ENCODE measurements at regions not wholly inside any gene's neighbourhood (a gene's known extent, or its start where the extent isn't known, plus 50 kb on each side); places are given as distances from the start of the nearest gene placed in this dataset.

DNA sequence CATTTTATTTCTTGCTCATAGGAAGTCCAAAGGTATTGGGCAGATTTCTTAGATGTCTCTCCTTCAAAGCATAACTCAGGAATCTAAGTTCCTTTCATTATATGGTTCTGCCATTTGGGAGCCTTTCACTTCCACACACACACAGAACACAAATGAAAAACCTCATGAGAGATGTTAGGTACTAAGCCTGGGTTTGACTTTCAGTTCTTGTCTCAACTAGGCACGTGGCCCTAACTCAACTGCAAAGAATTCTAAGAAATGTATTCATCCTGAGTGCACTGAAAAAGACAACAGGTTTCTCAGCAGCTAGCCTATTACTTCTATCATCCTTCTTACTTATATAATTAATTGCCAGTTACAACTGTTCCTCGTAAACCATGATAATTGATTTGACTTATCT, 190.0 kb upstream of the SAMSN1 start:
- intact Hi-C loops (cut with micrococcal nuclease), result loop anchor here (2.0 to 5.0 kb wide), 6 partner anchors 36 to 354 kb away; partner anchors contain the start of genes HSPA13 and SAMSN1

DNA sequence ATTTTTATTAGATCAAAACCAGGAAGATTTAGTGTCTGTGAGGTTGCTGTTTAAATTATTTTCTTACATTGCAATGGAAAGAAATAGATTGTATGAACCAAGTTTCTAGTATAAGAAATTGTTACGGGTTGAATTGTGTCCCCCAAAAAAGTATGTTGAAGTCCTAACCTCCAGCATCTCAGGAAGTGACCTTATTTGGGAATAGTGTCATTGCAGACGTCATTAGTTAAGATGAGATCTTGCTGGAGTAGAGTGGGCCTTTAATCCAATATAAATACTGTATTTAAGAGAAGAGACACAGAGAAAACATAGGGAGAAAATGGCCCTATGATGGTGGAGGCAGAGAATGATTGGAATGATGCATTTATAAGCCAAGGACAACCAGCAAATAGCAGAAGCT, 188.7 kb upstream of the SAMSN1 start:
- intact Hi-C loops (cut with micrococcal nuclease), result loop anchor here (5.0 kb wide), 5 partner anchors 37 to 353 kb away; partner anchors contain the start of gene HSPA13

GRCh38 chr21:14734191-14734590, 188.1 kb upstream of the SAMSN1 start:
- intact Hi-C loops (cut with micrococcal nuclease), result no loop called here

DNA sequence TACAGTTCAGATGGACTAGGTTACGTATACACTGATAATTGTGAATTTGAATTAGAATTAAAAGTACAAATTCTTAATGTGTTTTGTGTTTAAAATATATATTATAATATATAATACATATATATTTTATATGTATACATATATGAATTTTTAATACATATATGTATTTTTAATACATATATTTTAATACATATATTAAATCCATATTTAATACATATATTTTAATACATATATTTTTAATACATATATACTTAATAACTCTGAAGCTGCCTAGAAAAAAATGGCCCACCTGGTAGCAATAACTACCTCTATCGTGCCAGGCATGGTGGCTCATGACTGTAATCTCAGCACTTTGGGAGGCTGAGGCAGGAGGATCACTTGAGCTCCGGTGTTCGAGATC, 179.1 kb upstream of the SAMSN1 start:
- intact Hi-C loops (cut with micrococcal nuclease), result no loop called here

GRCh38 chr21:14722841-14723483, 176.8 kb upstream of the SAMSN1 start:
- intact Hi-C loops (cut with micrococcal nuclease), result no loop called here

- intact Hi-C loops (cut with micrococcal nuclease), result no loop called here
These were observed 174.1 kb upstream of the SAMSN1 start for GRCh38 chr21:14720237-14720636.

GRCh38 chr21:14718951-14719350, 172.8 kb upstream of the SAMSN1 start:
- intact Hi-C loops (cut with micrococcal nuclease), result no loop called here

DNA sequence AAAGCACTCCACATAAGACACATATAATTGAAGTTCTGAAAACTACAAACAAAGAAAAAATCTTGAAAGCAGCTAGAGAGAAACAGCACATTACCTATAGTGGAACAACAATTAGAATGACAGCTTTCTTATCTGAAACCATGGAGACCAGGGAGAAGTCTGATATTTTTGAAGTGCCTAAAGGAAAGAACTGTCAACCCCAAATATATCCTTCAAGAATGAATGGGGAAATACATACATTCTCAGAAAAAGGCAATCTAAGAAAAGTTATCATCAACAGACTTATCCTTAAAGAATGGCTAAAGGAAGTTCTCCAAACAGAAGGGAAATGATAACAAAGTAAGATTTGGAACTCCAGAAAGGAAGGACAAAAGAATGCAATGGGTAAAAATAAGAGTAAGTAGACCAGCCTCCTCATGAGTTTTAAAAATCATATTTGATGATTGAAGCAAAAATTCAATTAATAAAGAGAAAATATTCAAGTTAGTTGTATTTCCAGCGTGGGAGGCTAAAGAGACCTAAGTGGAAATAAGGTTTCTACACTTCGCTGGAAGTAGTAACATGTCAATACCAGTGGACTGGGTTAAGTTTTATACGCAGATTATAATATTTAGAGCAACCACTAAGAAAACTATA, 170.8 kb upstream of the SAMSN1 start:
- intact Hi-C loops (cut with micrococcal nuclease), result no loop called here

DNA sequence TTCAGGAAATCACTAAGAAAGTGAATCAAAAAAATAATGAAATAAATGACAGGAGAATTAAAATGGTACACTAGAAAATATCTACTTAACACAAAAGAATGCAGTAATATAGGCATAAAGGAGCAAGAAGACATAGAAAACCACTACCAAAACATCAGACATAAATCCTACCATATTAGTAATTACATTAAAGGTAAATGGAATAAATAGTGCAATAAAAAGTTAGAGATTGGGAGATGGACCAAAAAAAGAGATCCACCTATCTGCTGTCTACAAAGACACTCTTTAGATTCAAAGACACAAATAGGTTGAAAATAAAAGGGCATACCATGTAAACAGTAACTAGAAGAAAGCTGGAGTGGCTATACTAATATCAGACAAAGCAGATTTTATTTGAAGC, 167.0 kb upstream of the SAMSN1 start:
- intact Hi-C loops (cut with micrococcal nuclease), result no loop called here

GRCh38 chr21:14712121-14712715, 166.1 kb upstream of the SAMSN1 start:
- intact Hi-C loops (cut with micrococcal nuclease), result no loop called here

DNA sequence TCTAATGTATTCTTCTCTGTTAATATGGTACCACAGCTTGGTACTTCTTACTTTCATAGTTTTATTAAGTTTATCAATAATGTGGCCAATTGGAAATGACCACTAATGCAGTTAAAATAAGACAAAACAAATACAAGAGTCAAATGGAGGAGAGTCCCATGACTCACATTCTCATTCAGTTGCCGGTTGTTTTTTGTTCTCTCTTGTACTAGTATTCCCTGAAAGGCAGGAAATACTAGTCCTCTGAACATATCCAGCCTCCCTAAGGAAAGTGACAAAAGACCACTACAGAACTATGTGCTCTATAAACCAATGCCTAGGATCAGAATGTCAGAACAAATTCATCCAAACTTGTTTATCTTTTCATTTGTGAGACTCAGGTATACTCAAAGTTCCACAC, 165.2 kb upstream of the SAMSN1 start:
- intact Hi-C loops (cut with micrococcal nuclease), result no loop called here

- intact Hi-C loops (cut with micrococcal nuclease), result no loop called here
These were observed 161.5 kb upstream of the SAMSN1 start for GRCh38 chr21:14707511-14708020.

- intact Hi-C loops (cut with micrococcal nuclease), result no loop called here
These were observed 160.8 kb upstream of the SAMSN1 start for GRCh38 chr21:14706712-14707510.

- intact Hi-C loops (cut with micrococcal nuclease), result no loop called here
These were observed 153.6 kb upstream of the SAMSN1 start for GRCh38 chr21:14699433-14700407.

GRCh38 chr21:14697769-14698168, 151.7 kb upstream of the SAMSN1 start:
- intact Hi-C loops (cut with micrococcal nuclease), result no loop called here

GRCh38 chr21:14694817-14695216, 148.7 kb upstream of the SAMSN1 start:
- intact Hi-C loops (cut with micrococcal nuclease), result no loop called here

GRCh38 chr21:14693997-14694396, 147.9 kb upstream of the SAMSN1 start:
- intact Hi-C loops (cut with micrococcal nuclease), result no loop called here

DNA sequence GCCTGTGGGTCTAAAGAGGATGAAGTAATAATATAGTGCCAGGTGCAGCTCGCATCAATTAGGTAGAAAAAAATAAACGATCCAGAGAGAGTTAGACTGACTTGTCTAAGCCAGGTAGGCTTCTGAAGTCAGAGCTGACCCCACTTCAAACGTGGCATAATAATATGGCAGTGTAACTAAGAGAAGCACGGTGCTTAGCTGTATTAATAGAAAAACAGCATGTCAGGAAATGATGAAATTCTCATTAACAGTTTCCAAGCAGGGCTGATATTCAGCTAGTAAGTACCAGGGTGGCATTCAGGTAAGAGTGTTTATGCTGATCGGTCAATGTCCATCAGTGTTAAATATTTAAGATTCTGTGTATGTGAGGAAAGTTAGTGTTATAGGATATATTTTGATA, 145.8 kb upstream of the SAMSN1 start:
- intact Hi-C loops (cut with micrococcal nuclease), result no loop called here

GRCh38 chr21:14690886-14691285, 144.8 kb upstream of the SAMSN1 start:
- intact Hi-C loops (cut with micrococcal nuclease), result no loop called here

DNA sequence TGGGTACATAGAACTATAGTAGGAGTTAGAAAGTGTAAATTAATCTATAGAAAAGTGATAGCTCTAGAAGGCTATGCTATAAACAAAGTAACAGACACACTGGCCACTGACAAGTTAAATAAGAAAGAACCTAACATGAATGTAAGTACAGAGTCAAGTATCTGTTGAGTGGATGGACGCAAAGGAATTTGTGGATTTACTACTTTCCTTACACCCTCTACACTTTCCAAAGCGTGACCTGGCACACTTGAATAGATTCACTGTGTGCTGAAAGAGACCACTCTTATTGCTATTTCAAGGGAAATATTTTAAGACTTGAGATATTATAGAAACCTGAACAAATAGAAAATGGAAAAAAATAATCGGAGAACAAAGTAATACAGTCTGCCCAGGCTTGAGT, 142.8 kb upstream of the SAMSN1 start:
- intact Hi-C loops (cut with micrococcal nuclease), result no loop called here

GRCh38 chr21:14688412-14688811, 142.3 kb upstream of the SAMSN1 start:
- intact Hi-C loops (cut with micrococcal nuclease), result no loop called here

Data from T-helper 2 cell treated with Interferon-gamma antibody and Interleukin-4, amounts not matched to agents 100 ng/mL and 5 ng/mL, for 36 hours (primary cell).